Brain microvascular endothelial cell (primary cell): ENCODE measurements at regions not wholly inside any gene's neighbourhood (a gene's known extent, or its start where the extent isn't known, plus 50 kb on each side); places are given as distances from the start of the nearest gene placed in this dataset.

ENCODE experiments used
- DNase-seq: peaks from one replicate; pipeline ENCODE4 v3.0.0-alpha.2; 2020
- H3K27ac ChIP-seq: fragments of 250-450 bp; sonication (Bioruptor Pico); 2 replicates; pipeline ENCODE4 v1.5.1; 2020; ENCODE audit warnings: mild to moderate bottlenecking, moderate library complexity
- H3K27me3 ChIP-seq: fragments of 250-450 bp; sonication (Bioruptor Pico); replicated peaks from 2 replicates; pipeline ENCODE4 v1.5.1; 2020; ENCODE audit warnings: mild to moderate bottlenecking
- H3K36me3 ChIP-seq: fragments of 250-450 bp; sonication (Bioruptor Pico); replicated peaks from 2 replicates; pipeline ENCODE4 v1.5.1; 2020; ENCODE audit warnings: mild to moderate bottlenecking
- H3K4me3 ChIP-seq: 2 replicates; pipeline ENCODE4 v1.5.1; 2011; ENCODE audit warnings: low read depth, mild to moderate bottlenecking, control low read depth, low read length, moderate library complexity
- in situ Hi-C: cut with HindIII; loops from 2 replicates; pipeline ENCODE4 v1.10.0; 2017; ENCODE audit warnings: low sequenced_read_pairs, low pct_ligation_motif_present
- TF ChIP-seq, protein P1 (sequence below): IDR thresholded peaks from 2 replicates; pipeline ENCODE4 v1.5.1; 2011; ENCODE audit warnings: low read depth, mild to moderate bottlenecking, moderate library complexity, low read length, control low read depth, inconsistent platforms; ENCODE audit errors: missing control alignments

DNA sequence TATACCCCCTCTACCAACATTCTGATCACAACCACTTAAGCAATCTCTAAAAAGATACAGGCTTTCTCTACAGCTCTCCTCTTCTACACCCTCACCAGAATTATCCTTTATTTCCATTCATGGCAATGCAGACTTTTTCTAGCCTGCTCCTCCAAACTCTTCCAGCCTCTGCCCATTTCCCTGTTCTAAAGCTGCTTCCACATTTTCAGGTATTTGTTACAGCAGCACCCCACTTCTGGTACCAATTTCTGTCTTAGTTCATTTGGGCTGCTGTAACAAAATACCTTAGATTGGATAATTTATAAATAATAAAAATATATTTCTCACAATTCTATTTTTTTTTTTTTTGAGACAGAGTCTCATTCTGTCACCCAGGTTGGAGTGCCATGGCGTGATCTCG lies 53.0 kb upstream of the DNAH5 start:
- in situ Hi-C loops = loop anchor here (25.0 kb wide), 1 partner anchor 290 kb away; no protein-coding TSS in a partner anchor
- TF ChIP-seq, protein P1, sequence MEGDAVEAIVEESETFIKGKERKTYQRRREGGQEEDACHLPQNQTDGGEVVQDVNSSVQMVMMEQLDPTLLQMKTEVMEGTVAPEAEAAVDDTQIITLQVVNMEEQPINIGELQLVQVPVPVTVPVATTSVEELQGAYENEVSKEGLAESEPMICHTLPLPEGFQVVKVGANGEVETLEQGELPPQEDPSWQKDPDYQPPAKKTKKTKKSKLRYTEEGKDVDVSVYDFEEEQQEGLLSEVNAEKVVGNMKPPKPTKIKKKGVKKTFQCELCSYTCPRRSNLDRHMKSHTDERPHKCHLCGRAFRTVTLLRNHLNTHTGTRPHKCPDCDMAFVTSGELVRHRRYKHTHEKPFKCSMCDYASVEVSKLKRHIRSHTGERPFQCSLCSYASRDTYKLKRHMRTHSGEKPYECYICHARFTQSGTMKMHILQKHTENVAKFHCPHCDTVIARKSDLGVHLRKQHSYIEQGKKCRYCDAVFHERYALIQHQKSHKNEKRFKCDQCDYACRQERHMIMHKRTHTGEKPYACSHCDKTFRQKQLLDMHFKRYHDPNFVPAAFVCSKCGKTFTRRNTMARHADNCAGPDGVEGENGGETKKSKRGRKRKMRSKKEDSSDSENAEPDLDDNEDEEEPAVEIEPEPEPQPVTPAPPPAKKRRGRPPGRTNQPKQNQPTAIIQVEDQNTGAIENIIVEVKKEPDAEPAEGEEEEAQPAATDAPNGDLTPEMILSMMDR = no peak
- DNase-seq = no peak
- Histone ChIP-seq H3K27me3 (no peaks in the 10 kb centered on the region), H3K4me3 (no peak overlapping the region), H3K27ac (no peak overlapping the region), H3K36me3 (no peaks in the 10 kb centered on the region)

DNA sequence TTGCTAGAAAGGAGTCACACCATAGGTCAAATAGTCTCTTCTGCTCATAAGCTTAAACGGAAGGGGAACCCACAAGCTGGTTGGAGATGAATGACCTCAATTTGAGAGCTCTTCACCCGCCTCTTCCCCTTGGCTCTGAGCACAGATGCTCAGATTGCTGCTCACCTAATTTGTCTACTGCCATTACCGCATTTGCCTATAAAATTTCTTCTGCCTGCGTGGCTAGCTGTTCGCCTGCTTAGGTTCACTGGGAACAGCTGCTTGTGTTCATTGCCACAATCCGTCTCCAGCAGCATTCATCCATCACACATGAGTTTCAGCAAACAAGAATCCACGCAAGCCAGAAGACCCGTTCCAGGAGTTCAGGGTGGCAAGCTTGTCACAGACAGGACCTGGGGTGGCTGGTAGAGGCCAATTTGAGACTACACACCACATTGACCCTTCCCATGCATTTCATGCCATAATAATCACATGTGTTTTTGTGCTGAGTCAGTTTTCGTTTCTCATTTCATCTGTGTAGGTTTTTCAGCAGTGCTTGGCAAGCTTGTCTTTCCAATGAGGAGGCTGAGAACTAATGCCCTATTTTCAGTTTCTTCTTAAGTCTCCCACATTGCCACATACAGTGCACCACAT lies 50.2 kb upstream of the DNAH5 start:
- Histone ChIP-seq H3K27ac (no peak overlapping the region), H3K4me3 (no peak overlapping the region), H3K27me3 (no peaks in the 10 kb centered on the region), H3K36me3 (no peaks in the 10 kb centered on the region)
- in situ Hi-C loops = loop anchor here (25.0 kb wide), 1 partner anchor 293 kb away; no protein-coding TSS in a partner anchor
- TF ChIP-seq, protein P1 = no peak
- no peak for DNase-seq
